ENCODE measurements at regions not wholly inside any gene's neighbourhood (a gene's known extent, or its start where the extent isn't known, plus 50 kb on each side); places are given as distances from the start of the nearest gene placed in this dataset.
A peak's percentile ranks its signal among the peaks of the same experiment; 100 is the strongest.

- TF ChIP-seq ZNF780A (CRISPR knock-in tag; IDR thresholded peaks at IDR 0.05), result no peak
- no peak for TF ChIP-seq SAFB (IDR thresholded peaks at IDR 0.05; ENCODE audit: borderline replicate concordance, low read depth, low read length)
- TF ChIP-seq DPF2 (IDR thresholded peaks at IDR 0.05), result no peak
- TF ChIP-seq FOXO4 (CRISPR knock-in tag; IDR thresholded peaks at IDR 0.05), result no peak
- no peak for TF ChIP-seq MYBL2 (IDR thresholded peaks at IDR 0.05; ENCODE audit: low read depth)
- no peak for TF ChIP-seq MYBL2 (CRISPR knock-in tag; IDR thresholded peaks at IDR 0.05; ENCODE audit: borderline replicate concordance)
- TF ChIP-seq PRDM10 (IDR thresholded peaks at IDR 0.05; ENCODE audit: partially characterized antibody), result peak; percentile 94
- TF ChIP-seq TCF7L2 (IDR thresholded peaks at IDR 0.05; ENCODE audit: low read depth, low read length), result no peak
- TF ChIP-seq NBN (IDR thresholded peaks at IDR 0.05; ENCODE audit: low read depth), result peak; percentile 28; the same call in 1 of the 2 replicates
- TF ChIP-seq RBM15 (IDR thresholded peaks at IDR 0.05; ENCODE audit: insufficient read depth, low read length), result no peak
- no peak for TF ChIP-seq BRCA1 (IDR thresholded peaks at IDR 0.05)
- no peak for TF ChIP-seq BRCA1 (CRISPR knock-in tag; IDR thresholded peaks at IDR 0.05)
- 0 out of 4 replicates have a peak, but pooled peaks of 1 of the 2 experiments have one; percentile 26 for TF ChIP-seq CSDE1 (IDR thresholded peaks at IDR 0.05)
- no peak for TF ChIP-seq ZBTB26 (CRISPR knock-in tag; IDR thresholded peaks at IDR 0.05)
- TF ChIP-seq KLF13 (tag; IDR thresholded peaks at IDR 0.05; ENCODE audit: borderline replicate concordance, low read depth), result no peak
- no peak for TF ChIP-seq SLC30A9 (CRISPR knock-in tag; IDR thresholded peaks at IDR 0.05)
- no peak for TF ChIP-seq ZNF12 (CRISPR knock-in tag; IDR thresholded peaks at IDR 0.05)
- no peak for TF ChIP-seq ZMIZ1 (IDR thresholded peaks at IDR 0.05; ENCODE audit: low read depth in 2 of 2, low read length in 2 of 2)
Observed at GRCh38 chr6:67897998-67898607, 737.0 kb upstream of the ADGRB3 start (continued).

All from K562 (cell line).